CD4-positive, alpha-beta T cell treated with Interleukin-15 for 4 hours (primary cell): ENCODE measurements at regions not wholly inside any gene's neighbourhood (a gene's known extent, or its start where the extent isn't known, plus 50 kb on each side); places are given as distances from the start of the nearest gene placed in this dataset.
A peak's percentile ranks its signal among the peaks of the same experiment; 100 is the strongest.
"Not testable (repeated sequence)": the region's sequence is repeated elsewhere in the genome, so short reads cannot be mapped to it uniquely, and the experiment has no call there.

Experiments
- DNase-seq: peaks from one replicate; pipeline ENCODE4 v3.0.0-alpha.2; 2020; ENCODE audit warnings: low spot score

- no peak for DNase-seq
These were observed 126.1 kb downstream of the PPIAL4G start for GRCh38 chr1:148357037-148357436.

GRCh38 chr1:148355976-148356375, 127.1 kb downstream of the PPIAL4G start:
- no peak for DNase-seq

DNA sequence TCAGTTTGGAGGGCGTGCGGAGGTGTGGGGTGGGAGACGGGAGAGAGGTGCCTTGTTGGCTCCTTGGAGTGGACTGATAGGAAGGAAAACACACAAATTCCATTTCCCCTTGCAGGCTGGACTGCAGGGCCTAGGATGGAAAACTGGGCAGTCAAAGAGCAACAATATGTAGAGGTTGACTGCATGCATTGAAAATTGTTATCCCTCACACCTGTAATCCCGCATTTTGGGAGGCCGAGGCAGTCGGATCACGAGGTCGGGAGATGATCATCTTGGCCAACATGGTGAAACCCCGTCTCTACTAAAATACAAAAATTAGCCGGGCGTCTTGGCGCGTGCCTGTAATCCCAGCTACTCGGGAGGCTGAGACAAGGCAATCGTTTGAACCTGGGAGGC, 128.2 kb downstream of the PPIAL4G start:
- DNase-seq = no peak

GRCh38 chr1:148354284-148354912, 128.7 kb downstream of the PPIAL4G start:
- no peak for DNase-seq

DNA sequence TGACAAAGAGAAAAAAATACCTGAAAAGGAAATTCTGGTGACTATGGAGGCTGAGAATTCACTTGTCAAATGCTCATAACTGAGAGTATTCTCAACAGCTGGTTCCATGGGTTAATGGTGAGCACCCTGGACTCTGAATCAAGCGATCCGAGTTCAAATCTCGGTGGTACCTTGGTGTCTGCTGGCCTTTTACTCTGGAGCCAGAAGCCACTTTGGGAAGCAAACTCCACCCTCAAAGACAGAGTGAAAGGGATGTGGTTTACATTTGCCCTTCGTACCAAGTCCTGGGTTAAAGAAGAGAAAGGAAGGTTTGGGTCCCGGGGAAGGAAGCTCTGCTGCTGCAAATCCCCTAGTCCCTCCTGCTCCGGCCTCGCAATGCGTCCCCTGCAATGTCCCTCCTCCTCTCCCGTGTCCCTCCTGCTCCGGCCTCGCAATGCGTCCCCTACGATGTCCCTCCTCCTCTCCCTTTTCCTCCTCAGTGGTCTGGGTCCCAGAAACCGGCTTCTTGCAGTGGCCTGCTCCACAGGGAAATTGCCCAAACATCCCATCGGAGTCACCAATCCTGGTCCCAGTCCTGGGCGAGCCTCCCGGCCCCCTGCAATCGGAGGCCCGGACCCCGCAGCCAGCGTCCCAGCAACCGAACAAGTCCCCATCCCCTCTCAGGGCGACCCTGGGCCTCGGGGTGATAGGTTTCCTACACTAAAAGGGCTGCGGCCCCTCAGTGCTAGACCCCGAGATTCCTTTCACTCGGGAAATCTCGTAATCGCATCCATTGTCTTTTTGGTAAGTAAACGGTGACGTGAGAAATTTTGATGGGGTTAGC, 129.4 kb downstream of the PPIAL4G start:
- no peak for DNase-seq

- no peak for DNase-seq
These were observed 130.5 kb downstream of the PPIAL4G start for GRCh38 chr1:148352470-148353053.

DNA sequence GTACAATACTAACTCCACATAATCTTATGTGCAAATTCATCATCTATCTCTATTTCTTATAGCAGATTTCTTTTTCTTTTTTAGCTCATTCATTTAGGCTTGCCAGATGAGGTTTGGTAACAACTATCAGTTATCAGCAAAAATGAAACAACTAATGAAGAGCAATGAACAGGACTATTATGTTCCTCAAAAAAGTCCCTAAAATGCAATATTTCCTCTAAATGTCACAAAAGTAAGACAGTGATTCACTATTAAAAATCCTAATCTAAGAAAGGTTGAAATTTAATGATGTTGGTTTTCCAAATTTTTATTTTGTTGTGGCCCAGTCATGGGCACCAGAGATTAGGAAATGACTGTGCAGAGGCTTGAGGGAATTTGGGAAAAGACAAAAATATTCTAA, 135.3 kb downstream of the PPIAL4G start:
- DNase-seq = no peak

- DNase-seq = peak; percentile 43
These were observed 137.4 kb downstream of the PPIAL4G start for GRCh38 chr1:148345659-148346151.

DNA sequence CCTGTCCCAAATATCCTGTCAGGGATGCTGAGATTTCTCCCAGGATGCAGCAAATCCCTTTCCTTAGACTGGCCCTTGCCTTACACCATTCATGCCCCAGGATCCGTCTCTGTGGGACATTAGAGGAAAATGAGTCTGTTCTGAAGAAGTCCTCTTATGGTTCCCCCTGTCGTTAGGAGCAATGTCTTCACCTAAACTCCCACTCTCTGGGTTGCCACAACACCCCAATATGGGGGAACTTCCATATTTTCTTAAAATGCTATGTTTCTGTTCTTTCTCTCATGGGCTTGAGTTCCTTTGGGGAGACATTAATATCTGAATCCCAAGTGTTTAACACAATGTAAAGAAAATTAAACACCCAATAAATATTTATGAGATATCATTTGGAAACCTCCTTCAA, 138.5 kb downstream of the PPIAL4G start:
- DNase-seq = not testable (repeated sequence)

DNA sequence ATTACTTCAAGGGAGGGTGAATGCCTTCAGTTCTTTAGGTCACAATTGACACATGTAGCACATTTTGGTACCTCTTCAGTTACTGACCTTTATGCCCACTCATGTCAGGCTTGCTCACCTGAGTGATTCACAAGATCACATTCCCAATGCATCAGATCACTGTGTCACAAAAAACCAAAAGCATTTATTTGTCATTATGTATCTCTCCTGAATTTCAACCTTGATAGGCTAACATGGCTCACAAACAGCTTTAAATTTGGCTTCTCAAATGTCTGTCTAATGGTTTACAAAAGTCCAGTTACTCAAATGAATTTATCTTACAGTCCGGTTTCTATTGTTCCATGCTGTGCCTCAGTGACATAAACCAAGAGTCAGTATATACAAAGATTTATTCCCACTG, 141.4 kb downstream of the PPIAL4G start:
- DNase-seq = not testable (repeated sequence)

DNA sequence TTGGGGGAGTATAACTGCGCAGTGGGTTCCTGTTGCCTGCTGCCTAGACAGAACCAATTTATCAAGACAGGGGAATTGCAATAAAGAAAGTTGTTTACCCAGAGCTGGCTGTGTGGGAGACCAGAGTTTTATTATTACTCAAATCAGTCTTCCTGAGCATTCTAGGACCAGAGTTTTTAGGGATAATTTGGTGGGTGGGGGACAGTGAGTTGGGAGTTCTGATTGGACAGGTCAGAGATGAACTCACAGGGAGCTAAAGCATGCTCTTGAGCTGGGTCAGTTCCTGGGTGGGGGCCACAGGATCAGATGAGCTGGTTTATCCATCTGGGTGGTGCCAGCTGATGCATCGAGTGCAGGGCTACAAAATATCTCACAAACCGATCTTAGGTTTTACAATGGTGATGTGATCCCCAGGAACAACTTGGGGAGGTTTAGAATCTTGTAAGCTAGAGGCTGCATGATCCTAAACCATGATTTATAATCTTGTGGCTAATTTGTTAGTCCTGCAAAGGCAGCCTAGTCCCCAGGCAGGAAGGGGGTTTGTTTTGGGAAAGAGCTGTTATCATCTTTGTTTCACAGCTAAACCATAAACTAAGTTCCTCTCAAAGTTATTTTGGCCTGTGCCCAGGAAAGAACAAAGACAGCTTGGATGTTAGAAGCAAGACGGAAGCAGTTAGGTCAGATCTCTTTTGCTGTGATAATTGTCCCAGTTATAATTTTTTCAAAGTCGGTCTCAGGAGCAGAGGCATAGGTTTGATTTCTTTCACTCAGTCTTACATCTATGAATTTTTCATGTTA, 146.8 kb downstream of the PPIAL4G start:
- not testable (repeated sequence) for DNase-seq

DNA sequence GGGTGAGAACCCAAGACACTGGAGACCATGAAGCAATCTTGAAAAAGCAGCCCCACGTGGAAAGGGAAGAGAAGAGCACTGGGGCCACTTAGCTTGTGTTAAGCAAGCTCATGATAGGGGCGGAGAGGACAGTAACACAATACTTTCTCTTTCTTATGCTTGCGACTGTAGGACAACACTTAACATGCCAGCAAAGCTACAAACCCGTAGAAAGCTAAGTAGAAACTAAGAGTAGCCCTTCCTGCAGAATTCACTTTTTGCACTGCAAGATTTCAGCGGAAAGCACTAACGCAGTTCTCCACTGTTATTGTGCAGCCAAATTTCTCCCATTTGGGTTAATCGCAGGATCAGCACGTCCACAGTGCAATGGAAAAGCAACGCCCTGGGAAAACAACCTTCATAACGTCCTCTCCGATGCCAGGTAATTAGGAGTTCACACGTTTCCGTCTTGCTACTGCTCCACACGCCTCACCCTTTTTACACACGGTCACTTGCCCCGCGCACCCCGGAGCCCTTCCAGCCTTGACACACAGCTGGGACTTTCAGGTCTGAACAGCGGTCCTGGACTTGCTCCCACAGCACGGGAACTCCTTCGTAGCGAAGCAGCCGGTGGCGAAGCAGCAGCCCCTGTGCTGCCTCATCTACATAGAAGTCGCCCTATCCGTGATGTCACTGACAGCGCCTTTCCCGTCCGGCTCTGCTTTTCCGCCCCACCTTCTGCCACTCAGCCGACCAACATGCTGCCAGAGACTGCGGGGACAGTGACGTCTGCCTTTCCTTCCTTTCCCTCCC, 148.6 kb downstream of the PPIAL4G start:
- DNase-seq = peak; percentile 72

DNA sequence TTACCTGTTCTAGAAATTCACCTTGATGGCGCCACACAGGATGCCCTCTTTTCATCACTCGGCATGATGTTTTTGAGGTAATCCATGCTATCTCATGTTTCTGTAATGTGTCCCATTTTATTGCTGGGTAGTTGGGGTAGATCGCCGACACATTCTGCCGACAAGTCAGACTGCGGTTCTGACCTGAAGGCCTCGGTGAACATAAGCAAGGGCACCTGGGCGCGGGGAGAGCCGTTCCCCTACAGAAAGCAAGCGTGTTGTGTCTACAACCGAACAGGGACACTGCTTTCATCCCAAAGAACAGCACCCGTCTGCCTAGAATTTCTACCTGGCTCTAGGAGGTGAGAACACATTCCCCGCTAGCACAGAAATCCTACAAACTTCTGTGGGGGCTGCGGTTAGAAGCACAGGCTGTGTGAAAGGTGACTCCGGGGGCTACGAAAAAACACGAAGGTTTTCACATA, 149.2 kb downstream of the PPIAL4G start:
- DNase-seq = no peak

DNA sequence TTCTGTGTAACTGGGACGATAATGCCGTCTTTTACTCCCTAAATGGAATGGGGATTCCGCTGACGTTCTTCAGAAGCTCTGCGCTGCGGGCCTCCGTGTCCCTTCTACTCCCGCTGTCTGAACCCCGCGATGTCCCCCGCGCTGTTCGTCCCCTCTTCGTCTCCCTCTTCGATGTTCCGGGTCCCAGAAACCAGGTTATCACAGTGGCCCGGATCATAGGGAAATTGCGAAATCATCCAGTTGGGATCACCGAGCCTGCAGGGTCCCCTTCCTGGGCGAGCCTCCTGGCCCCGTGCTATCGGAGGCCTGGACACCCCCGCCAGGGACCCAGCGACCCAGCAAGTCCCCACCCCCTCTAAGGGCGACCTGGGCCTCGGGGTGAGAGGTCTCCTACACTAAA, 154.2 kb downstream of the PPIAL4G start:
- DNase-seq = no peak

- not testable (repeated sequence) for DNase-seq
These were observed 158.1 kb downstream of the PPIAL4G start for GRCh38 chr1:148325031-148325430.

DNA sequence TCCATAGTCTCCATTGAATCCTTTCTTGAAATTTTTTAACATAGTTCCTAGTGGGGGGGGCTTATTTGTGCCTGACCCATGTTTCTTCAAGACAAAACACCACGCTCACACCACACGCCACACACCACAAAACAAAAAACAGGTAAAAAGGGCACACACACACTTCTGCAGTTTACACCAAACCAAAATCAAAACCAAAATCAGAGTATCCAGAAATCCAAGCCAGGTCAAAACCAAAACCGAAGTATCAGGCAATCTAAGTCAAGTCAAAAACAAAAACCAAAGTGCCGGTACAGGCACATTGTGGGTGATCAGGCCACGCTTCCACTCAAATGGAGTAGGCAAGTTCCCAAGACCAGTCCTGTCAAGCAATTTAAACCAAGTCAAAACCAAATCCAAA, 158.6 kb downstream of the PPIAL4G start:
- not testable (repeated sequence) for DNase-seq

DNA sequence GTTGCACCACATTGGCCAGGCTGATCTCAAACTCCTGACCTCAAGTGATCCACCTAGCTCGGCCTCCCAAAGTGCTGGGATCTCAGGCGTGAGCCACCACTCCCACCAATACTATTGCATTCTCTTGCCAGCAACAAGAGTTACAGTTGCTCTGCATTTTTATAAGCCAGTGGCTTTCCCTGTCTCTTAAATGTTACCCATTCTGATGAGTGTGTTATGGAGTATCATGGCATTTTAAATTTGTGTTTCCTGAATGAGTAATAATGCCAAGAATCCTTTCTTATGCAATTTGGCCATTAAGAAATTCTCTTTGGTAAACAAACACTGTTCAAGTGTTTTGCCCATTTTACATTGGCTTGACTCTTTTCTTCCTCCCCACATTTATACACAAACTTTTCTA, 163.0 kb downstream of the PPIAL4G start:
- not testable (repeated sequence) for DNase-seq

DNA sequence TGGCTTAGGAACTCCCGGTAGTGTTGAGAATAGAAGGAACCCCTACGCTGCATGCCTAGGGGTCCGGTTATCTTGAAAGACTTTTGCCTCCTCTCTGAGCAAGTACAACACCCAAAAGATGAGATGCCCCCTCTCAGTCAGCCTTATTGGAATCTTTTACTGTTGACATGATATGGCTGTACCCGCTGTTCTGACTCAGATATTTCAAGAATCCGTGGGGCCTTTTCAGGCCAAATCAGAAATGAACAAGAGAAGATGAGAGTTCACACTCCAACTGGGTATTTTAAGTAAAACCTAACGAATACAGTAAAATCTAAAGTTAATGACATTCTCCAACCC, 164.2 kb downstream of the PPIAL4G start:
- no peak for DNase-seq

GRCh38 chr1:148318123-148318903, 164.8 kb downstream of the PPIAL4G start:
- DNase-seq = peak; percentile 58

DNA sequence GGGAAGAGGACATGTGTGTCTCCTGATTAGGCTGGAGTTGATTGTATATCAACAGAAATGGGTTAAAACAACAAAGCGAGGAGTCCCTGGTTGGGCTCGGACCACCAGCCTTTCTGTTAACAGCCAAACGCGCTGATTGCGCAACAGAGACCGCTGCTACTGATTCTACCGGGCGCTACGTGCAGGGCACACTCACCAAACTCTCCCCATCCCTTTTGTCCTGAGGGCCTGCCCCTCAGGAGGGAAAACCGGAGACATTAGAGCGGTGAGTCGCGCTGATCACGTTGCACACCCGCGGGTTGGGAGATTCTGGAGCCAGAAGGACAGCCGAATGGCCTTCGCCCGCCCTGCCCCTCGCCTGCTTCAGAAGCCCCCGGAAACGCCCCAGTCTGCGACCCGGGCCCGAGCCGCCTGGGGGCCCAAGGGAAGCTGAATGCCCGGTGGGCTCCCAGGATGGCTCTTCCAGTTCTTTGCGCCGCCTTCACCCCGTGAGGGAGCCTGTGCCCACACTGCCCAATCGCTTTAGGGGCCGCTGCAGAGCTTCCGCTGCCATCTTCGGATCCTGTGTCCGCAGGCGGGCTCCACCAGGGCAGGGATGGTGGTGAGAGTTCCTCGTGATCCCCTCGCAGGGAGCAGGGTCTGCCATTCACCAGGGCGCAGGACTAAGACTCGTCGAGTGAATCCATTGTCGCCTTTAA, 165.4 kb upstream of the NBPF11 start:
- DNase-seq = no peak
